ENCODE measurements at regions not wholly inside any gene's neighbourhood (a gene's known extent, or its start where the extent isn't known, plus 50 kb on each side); places are given as distances from the start of the nearest gene placed in this dataset.

DNA sequence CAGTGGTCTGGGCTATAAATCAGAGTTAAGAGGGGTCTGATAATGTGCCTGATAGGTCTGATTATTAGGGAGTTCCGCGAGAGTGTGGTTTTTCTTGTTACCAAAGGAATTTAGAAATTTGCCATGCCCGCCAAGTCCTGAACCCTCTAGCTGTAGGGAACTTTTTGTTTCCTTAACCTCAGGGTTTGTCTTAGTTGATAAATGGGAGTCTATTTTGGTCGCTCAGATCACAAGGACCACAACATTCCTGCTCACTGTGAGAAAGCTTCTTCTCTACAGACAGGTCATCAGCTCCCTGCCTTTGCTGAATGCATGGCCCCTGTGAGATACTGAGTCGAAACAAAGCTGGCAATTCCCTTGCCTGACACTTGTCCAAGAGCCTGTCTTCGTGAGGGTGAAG, 497.8 kb downstream of the HS3ST4 start:
- peaks cover 20% of the 10 kb centered on the region for H3K27me3 Mint-ChIP-seq
- no peak overlapping the region for H3K4me3 Mint-ChIP-seq
- H3K4me1 Mint-ChIP-seq (ENCODE audit: low read depth): no peaks in the 10 kb centered on the region
- H3K27ac Mint-ChIP-seq: no peak overlapping the region
- H3K36me3 Mint-ChIP-seq: no peaks in the 10 kb centered on the region
- H3K9me3 Mint-ChIP-seq (ENCODE audit: low read depth): no peaks in the 10 kb centered on the region

DNA sequence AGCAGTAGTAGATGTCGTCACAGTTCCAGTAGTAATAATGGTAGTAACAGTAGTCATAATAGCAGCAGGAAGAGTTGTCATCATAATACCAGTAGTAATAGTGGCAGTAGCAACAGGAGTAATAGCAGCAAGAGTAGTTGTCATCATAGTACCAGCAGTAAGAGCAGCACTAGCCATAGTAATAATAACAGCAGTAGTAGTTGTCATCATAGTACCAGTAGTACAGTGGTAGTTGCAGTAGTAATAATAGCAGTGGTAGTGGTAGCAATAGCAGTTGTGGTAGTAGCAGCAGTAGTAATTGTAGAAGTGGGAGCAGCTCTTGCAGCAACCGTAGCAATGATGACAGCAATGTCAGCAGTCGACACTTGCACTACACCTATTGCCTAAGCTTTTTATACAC, 502.8 kb downstream of the HS3ST4 start:
- Mint-ChIP-seq H3K4me3 (no peak overlapping the region), H3K27me3 (peaks cover 8% of the 10 kb centered on the region), H3K27ac (no peak overlapping the region), H3K9me3 (ENCODE audit: low read depth) (no peaks in the 10 kb centered on the region), H3K36me3 (no peaks in the 10 kb centered on the region), H3K4me1 (ENCODE audit: low read depth) (no peaks in the 10 kb centered on the region)

DNA sequence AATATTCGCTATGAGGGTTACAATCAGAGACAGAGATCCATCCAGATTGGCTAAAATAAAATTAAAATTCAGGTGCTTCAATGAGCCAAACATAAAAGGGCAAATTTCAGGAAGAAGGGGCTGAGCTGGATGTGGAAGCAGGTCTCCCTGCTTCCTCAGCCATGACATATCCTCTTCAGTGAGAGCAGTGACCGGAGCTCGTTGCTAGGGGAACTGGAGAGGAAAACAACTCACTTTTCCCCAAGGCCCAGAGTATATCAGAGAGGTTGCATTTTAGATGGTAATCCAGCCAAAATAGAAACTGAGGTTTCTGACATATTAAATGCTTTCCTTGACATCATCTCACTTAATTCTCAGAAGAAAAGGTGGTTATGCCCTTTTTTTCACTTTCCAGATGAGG, 503.5 kb downstream of the HS3ST4 start:
- Mint-ChIP-seq H3K4me3 (no peak overlapping the region), H3K27me3 (peaks cover 8% of the 10 kb centered on the region), H3K36me3 (no peaks in the 10 kb centered on the region), H3K9me3 (ENCODE audit: low read depth) (no peaks in the 10 kb centered on the region), H3K4me1 (ENCODE audit: low read depth) (no peaks in the 10 kb centered on the region), H3K27ac (no peak overlapping the region)

DNA sequence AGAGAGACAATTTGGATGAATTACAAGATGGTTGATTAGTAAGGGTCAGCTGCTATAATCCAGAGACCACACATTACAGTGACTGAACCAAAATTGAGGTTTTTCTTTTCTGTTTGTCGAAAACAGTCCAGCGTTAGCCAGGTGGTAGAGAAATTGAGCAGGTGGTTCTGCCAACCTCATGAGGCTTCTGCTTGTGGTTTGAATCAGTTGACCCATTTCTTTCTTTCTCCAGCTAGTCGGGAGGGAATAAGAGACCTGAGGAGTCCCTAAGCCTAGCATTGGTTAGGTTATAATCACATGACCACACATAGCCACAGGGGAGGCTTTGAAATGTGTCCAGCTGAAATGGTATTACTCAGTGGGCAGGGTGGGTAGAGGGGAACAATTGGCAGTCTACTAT, 504.6 kb downstream of the HS3ST4 start:
- Mint-ChIP-seq H3K4me1 (ENCODE audit: low read depth) (no peaks in the 10 kb centered on the region), H3K27me3 (peaks cover 7% of the 10 kb centered on the region), H3K4me3 (no peak overlapping the region), H3K9me3 (ENCODE audit: low read depth) (no peaks in the 10 kb centered on the region), H3K36me3 (no peaks in the 10 kb centered on the region), H3K27ac (no peak overlapping the region)

DNA sequence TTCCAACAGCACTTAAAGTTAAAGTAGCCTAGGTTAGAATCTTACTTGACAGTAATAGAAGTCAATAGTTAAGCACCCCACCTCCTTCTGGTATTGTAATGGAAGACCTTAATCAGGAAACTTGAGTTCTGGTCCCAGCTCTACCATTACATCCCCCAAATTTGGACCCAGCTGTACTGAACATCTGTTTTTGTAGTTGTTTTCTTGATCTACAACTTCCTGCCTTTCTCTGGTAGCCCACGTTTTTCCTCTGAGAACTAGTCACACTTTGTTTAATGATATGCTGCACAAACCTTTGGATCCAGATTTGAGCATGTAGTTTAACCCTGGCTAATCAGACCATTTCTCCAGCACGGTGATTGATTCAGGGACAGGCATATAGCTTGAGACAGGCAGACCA, 505.0 kb downstream of the HS3ST4 start:
- Mint-ChIP-seq H3K27me3 (peaks cover 7% of the 10 kb centered on the region), H3K27ac (no peak overlapping the region), H3K4me1 (ENCODE audit: low read depth) (no peaks in the 10 kb centered on the region), H3K4me3 (no peak overlapping the region), H3K36me3 (no peaks in the 10 kb centered on the region), H3K9me3 (ENCODE audit: low read depth) (no peaks in the 10 kb centered on the region)

DNA sequence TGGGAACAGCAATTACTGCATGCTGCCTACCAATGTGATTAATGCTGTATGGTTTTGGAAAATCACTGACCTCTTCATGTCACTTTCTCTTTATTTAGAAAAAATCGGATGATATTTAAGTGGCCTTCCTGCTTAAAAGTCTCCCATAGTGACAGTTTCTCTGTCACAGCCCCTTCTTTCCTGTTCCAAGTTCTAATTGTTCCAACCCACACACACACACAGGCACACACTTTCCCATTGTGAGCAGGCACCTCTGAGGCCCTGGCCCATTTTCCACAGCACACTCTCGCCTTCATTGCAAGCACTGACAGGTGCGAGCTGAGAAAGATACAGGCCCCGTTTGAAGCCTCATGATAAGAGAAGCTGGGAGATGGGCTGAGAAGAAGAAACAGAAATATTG, 505.9 kb downstream of the HS3ST4 start:
- H3K27me3 Mint-ChIP-seq: peaks cover 8% of the 10 kb centered on the region
- no peak overlapping the region for H3K27ac Mint-ChIP-seq
- H3K4me1 Mint-ChIP-seq (ENCODE audit: low read depth): no peaks in the 10 kb centered on the region

DNA sequence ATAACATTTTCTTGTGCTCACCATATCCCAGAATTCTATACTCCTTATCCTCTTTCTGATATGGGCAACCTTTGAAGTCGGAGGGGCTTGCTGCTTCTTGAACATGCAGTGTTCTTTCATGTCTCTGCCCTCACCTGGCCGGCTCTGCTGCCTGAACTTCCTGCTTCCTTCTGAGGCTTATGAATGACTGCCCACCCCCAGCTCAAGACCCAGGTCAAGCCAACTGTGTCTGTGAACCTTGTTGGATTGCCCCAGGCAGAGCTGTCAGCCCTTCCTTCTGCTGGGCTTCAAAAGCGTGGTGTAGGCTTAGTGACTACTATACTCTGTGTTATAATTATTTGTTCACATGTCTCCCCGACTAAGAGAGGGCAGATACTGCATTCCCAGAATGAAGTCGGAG, 506.5 kb downstream of the HS3ST4 start:
- Mint-ChIP-seq H3K27ac (no peak overlapping the region), H3K9me3 (ENCODE audit: low read depth) (no peaks in the 10 kb centered on the region), H3K4me1 (ENCODE audit: low read depth) (no peaks in the 10 kb centered on the region), H3K27me3 (peaks cover 9% of the 10 kb centered on the region), H3K36me3 (no peaks in the 10 kb centered on the region), H3K4me3 (no peak overlapping the region)

More for the DNA sequence above, 505.9 kb downstream of the HS3ST4 start:
- Mint-ChIP-seq H3K9me3 (ENCODE audit: low read depth) (no peaks in the 10 kb centered on the region), H3K4me3 (no peak overlapping the region), H3K36me3 (no peaks in the 10 kb centered on the region)

DNA sequence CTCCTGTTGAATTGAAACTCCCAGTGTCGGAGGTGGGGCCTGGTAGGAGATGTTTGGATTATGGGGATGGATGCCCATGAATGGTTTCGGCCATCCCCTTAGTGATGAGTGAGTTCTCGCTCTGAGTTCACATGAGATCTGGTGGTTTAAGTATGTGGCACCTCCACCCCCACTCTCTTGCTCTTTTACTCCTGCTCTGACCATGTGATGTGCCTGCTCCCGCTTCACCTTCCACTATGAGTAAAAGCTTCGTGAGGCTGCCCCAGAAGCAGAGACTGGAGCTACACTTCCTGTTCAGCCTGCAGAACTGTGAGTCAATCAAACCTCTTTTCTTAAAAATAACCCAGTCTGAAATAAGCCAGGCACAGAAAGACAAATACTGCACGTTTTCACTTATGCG, 512.4 kb downstream of the HS3ST4 start:
- H3K4me1 Mint-ChIP-seq (ENCODE audit: low read depth): no peaks in the 10 kb centered on the region

DNA sequence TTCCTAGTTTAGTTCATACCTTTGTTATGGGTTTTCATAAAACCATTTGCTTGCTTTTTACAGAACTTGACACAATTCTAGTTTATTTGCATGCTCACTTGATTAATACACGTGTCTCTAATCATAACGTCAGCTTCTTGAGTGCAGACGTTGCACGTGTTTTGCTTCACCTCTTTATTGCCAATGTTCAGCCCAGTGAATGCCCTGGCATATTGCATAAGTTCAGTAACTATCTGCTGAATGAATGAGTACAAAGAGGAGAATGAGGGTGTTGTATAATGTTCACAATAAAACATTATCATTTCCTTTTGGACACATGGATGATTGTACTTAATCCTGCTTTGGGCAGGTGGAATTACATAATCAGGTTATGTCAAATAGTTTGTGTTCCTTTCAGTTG, 519.8 kb downstream of the HS3ST4 start:
- Mint-ChIP-seq H3K4me3 (no peak overlapping the region), H3K4me1 (ENCODE audit: low read depth) (no peaks in the 10 kb centered on the region), H3K27ac (no peak overlapping the region), H3K36me3 (no peaks in the 10 kb centered on the region), H3K9me3 (ENCODE audit: low read depth) (peaks cover 5% of the 10 kb centered on the region), H3K27me3 (peaks cover 10% of the 10 kb centered on the region)

More for the DNA sequence above, 512.4 kb downstream of the HS3ST4 start:
- H3K27me3 Mint-ChIP-seq: peaks cover 23% of the 10 kb centered on the region
- no peak overlapping the region for H3K27ac Mint-ChIP-seq
- no peaks in the 10 kb centered on the region for H3K36me3 Mint-ChIP-seq
- no peaks in the 10 kb centered on the region for H3K9me3 Mint-ChIP-seq (ENCODE audit: low read depth)
- H3K4me3 Mint-ChIP-seq: no peak overlapping the region

DNA sequence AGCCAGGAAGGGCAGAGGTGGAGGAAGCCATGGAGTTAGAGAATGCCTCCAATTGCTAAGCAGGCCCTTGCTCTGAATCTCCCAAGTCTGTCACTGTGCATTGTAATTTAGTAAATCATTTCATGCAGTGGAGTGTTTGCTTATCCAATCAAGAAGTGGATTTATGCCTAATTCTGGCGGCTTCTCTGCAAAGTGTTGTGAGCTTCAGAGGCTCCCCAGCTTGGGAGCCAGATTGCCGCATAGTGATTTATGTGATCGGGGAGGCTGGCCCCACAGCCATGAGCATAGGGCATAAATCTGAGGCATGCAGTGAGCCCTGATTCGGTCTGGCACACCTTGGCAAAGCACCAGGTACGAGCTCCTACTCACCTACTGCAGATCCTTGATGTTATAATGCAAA, 520.8 kb downstream of the HS3ST4 start:
- no peak overlapping the region for H3K4me3 Mint-ChIP-seq

DNA sequence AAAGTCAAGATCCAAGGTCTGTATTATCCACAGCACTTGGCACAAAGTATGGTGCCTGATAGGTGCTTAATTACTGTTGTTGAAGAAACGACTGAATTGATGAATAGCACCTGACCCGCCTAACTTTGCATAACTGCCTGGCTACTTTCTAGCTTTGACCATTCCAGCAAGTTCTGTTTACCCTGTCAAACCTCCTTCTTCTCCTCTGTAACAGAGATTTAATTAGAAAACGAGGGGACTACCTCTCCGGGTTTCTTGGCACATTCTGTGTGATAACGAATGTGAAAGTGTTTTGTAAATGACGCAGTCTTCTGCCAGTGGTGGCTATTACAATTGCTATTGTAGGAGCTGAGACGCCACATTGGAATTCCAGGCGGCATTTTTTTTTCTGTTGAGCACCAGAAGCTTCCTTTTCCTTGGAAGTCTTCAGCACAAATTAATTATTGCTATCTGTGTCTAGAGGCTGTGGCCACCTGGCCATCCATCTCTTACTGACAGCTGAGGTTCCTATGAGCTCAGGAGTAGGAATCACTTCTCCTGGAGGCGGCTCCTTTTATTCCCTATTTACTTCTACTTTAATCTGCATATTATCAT, 522.9 kb downstream of the HS3ST4 start:
- no peaks in the 10 kb centered on the region for H3K36me3 Mint-ChIP-seq
- H3K4me1 Mint-ChIP-seq (ENCODE audit: low read depth): no peaks in the 10 kb centered on the region
- no peak overlapping the region for H3K4me3 Mint-ChIP-seq
- H3K27me3 Mint-ChIP-seq: peaks cover 7% of the 10 kb centered on the region
- peaks cover 5% of the 10 kb centered on the region for H3K9me3 Mint-ChIP-seq (ENCODE audit: low read depth)
- H3K27ac Mint-ChIP-seq: no peak overlapping the region

More for the DNA sequence above, 520.8 kb downstream of the HS3ST4 start:
- Mint-ChIP-seq H3K9me3 (ENCODE audit: low read depth) (peaks cover 5% of the 10 kb centered on the region), H3K27ac (no peak overlapping the region), H3K36me3 (no peaks in the 10 kb centered on the region), H3K27me3 (peaks cover 7% of the 10 kb centered on the region), H3K4me1 (ENCODE audit: low read depth) (no peaks in the 10 kb centered on the region)

DNA sequence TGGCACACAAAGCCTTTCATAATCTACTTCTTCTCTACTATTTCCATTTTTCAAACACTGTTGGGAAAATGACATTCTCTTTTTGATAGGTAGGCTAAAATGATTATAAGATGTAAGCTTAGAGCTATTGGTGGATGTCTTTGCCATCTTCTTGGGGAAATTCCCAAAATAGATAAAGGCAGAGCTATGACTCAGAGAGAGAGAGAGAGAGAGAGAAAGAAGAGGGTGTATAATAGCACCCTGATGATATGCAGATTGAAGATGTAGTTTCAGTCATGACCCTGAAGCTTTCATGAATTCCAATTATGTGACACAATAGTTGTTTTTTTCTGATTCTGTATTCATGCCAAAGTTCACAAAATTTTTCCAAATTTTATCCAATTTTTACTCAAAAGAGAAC, 529.1 kb downstream of the HS3ST4 start:
- peaks cover 16% of the 10 kb centered on the region for H3K27me3 Mint-ChIP-seq
- H3K27ac Mint-ChIP-seq: peak overlapping the region; percentile 3
- peaks cover 5% of the 10 kb centered on the region for H3K9me3 Mint-ChIP-seq (ENCODE audit: low read depth)
- H3K4me1 Mint-ChIP-seq (ENCODE audit: low read depth): peaks cover 13% of the 10 kb centered on the region
- no peaks in the 10 kb centered on the region for H3K36me3 Mint-ChIP-seq
- no peak overlapping the region for H3K4me3 Mint-ChIP-seq

DNA sequence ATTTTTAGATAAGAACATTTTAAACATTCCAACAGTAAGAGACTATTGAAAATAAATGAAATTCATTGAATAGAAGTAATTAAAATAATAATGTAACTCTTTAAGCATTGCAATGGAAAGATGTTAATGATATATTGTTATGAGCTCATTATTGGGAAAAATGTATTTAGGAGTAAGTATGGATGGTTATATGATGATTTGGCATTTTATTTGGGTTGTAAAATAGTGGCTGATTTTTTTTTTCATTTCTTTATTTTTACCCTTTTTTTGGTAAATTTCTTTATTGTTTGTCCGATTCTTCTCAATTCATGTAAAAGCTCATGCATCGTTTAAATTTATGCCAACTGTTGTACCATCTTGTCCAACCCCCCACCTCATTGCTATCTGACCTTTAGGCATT, 539.9 kb downstream of the HS3ST4 start:
- Mint-ChIP-seq H3K27me3 (no peaks in the 10 kb centered on the region), H3K4me1 (ENCODE audit: low read depth) (no peaks in the 10 kb centered on the region), H3K4me3 (no peak overlapping the region), H3K27ac (no peak overlapping the region), H3K36me3 (no peaks in the 10 kb centered on the region), H3K9me3 (ENCODE audit: low read depth) (no peaks in the 10 kb centered on the region)

DNA sequence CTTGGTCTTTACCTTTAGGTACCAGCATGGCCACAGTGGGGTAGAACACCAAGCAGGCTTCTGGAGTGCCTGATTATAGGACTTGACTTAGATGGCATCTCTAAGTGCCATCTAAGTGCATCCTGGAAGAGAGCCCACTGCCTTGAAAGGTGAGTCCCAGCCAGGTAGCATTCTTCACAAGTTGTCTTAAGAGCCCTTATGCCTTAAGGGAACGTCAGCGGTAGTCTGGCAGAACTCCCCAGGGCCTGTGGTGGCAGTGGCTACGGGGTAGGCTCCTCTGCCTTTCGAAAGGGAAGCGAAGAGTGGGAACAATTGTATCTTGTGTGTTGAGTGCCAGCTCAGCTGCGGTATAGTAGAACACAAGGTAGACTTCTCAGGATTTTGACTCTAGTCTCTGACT, 549.0 kb downstream of the HS3ST4 start:
- peaks cover 6% of the 10 kb centered on the region for H3K27me3 Mint-ChIP-seq
- peaks cover 6% of the 10 kb centered on the region for H3K36me3 Mint-ChIP-seq
- H3K4me1 Mint-ChIP-seq (ENCODE audit: low read depth): no peaks in the 10 kb centered on the region
- no peak overlapping the region for H3K27ac Mint-ChIP-seq
- no peak overlapping the region for H3K4me3 Mint-ChIP-seq
- peaks cover 16% of the 10 kb centered on the region for H3K9me3 Mint-ChIP-seq (ENCODE audit: low read depth)

DNA sequence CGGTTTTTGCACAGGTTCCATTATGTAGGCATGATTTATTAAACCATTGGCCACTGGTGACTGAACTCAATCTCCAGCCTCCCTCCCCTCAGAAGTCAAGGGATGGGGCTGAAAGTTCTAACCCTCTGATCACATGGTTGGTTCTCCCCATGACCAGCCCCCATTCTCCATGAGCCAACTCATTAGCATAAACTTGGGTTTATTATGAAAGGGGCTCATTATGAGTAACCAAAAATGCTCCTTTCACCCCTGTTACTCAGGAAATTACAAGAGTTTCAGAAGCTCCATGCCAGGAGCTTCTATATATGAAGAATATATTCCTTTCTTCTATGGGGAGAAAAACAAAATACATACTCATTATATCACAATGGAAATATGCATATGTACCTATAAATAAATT, 555.3 kb downstream of the HS3ST4 start:
- H3K4me1 Mint-ChIP-seq (ENCODE audit: low read depth): peaks cover 3% of the 10 kb centered on the region
- H3K9me3 Mint-ChIP-seq (ENCODE audit: low read depth): peaks cover 20% of the 10 kb centered on the region
- H3K27me3 Mint-ChIP-seq: peaks cover 13% of the 10 kb centered on the region
- H3K27ac Mint-ChIP-seq: no peak overlapping the region
- no peaks in the 10 kb centered on the region for H3K36me3 Mint-ChIP-seq
- no peak overlapping the region for H3K4me3 Mint-ChIP-seq

DNA sequence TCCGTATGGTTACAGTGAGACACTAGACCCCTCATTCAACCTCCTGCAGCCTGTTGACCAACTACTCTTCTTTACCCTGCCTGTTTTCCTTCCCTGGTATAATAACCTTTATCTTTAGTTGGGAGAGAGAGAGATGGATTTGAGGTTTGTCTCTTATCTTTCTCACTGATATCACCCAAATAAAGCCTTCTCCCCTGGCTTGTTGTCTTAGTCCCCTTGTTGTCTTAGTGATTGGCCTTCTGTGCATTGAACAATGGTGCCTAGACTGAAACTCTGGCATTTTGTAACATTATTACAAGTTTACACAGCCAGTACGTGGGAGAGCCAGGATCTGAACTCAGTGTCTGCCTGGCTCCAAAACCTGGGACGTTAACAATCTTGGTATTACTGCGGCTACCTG, 560.8 kb downstream of the HS3ST4 start:
- Mint-ChIP-seq H3K27ac (no peak overlapping the region), H3K27me3 (peaks cover 7% of the 10 kb centered on the region), H3K9me3 (ENCODE audit: low read depth) (peaks cover 8% of the 10 kb centered on the region), H3K4me1 (ENCODE audit: low read depth) (peaks cover 2% of the 10 kb centered on the region), H3K4me3 (no peak overlapping the region), H3K36me3 (peaks cover 4% of the 10 kb centered on the region)

Measured in activated naive CD8-positive, alpha-beta T cell (primary cell).